GM10266 (cell line): ENCODE measurements at regions not wholly inside any gene's neighbourhood (a gene's known extent, or its start where the extent isn't known, plus 50 kb on each side); places are given as distances from the start of the nearest gene placed in this dataset.

Experiments used
- DNase-seq: peaks from one replicate; pipeline ENCODE4 v3.0.0; 2012; ENCODE audit errors: extremely low spot score
- TF ChIP-seq, protein P1 (sequence below): IDR thresholded peaks from 2 replicates; pipeline ENCODE4 v1.5.1; 2012; ENCODE audit warnings: mild to moderate bottlenecking, low read depth; ENCODE audit not compliant: control insufficient read depth, insufficient read depth; ENCODE audit errors: missing control alignments

DNA sequence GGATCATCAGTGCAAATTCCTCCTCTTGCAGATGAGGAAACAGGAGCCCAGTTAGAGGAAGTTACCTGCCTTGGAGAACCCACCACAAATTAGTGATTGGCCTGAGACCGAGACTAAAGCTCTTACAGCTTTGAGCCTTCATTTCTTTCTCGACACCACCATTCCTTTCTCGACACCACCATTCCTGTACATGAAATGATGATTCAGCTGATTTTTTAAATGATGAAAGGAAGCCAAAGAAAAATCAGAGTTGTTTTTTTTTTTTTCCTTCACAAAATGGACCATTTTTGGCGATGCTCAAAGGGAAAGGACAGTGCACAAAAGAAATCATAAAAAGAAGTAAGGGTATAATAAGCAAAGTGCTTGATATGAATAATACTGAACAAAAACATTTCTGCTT, 1080.2 kb upstream of the AUTS2 start:
- DNase-seq: no peak
- TF ChIP-seq, protein P1, sequence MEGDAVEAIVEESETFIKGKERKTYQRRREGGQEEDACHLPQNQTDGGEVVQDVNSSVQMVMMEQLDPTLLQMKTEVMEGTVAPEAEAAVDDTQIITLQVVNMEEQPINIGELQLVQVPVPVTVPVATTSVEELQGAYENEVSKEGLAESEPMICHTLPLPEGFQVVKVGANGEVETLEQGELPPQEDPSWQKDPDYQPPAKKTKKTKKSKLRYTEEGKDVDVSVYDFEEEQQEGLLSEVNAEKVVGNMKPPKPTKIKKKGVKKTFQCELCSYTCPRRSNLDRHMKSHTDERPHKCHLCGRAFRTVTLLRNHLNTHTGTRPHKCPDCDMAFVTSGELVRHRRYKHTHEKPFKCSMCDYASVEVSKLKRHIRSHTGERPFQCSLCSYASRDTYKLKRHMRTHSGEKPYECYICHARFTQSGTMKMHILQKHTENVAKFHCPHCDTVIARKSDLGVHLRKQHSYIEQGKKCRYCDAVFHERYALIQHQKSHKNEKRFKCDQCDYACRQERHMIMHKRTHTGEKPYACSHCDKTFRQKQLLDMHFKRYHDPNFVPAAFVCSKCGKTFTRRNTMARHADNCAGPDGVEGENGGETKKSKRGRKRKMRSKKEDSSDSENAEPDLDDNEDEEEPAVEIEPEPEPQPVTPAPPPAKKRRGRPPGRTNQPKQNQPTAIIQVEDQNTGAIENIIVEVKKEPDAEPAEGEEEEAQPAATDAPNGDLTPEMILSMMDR: no peak

DNA sequence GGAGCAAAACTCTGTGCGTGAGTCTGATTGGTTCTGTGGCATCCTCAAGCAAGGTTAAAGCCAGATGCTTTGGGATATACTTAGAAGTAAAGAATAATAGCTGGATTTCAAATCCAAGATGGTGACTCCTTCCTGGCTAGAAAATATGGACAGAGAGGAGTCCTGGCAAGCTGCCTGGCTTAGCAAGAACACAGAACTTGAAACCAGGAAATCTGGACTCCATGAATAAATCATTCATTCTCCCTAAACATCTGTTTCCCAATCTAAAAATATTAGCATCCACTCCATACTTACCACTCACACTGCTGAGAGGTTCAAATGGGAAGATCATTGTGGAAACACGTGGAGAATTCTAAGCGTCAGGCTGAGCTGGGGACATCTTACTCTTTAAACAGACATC, 1074.1 kb upstream of the AUTS2 start:
- no peak for DNase-seq
- TF ChIP-seq, protein P1: no peak

DNA sequence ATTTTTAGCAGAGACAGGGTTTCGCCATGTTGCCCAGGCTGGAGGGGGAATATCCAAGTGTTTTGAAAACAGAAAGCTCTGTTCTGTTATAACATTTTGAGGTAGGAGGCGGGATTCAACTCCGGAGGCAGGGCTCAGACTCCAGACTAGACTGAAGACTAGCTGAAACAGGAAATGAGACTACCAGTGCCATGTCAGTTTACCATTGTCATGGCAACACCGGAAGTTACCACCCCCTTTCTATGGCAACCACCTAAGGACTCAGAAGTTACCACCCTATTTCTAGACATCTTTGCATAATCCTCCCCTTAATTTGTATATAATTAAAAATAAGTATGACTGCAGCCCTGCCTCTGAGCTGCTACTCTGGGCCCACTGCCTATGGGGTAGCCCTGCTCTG, 1069.1 kb upstream of the AUTS2 start:
- DNase-seq: no peak
- TF ChIP-seq, protein P1: no peak

GRCh38 chr7:68535266-68535665, 1063.0 kb upstream of the AUTS2 start:
- no peak for DNase-seq
- TF ChIP-seq, protein P1: no peak

GRCh38 chr7:68537051-68537773, 1061.1 kb upstream of the AUTS2 start:
- no peak for DNase-seq
- TF ChIP-seq, protein P1: no peak

- DNase-seq: no peak
- TF ChIP-seq, protein P1: no peak
These were observed 1060.6 kb upstream of the AUTS2 start for GRCh38 chr7:68537774-68538071.

- DNase-seq: no peak
- TF ChIP-seq, protein P1: no peak
These were observed 1055.4 kb upstream of the AUTS2 start for GRCh38 chr7:68542831-68543230.
